HG02642 (cell line): ENCODE measurements at regions not wholly inside any gene's neighbourhood (a gene's known extent, or its start where the extent isn't known, plus 50 kb on each side); places are given as distances from the start of the nearest gene placed in this dataset.
"Not testable (repeated sequence)": the region's sequence is repeated elsewhere in the genome, so short reads cannot be mapped to it uniquely, and the experiment has no call there.

Source experiments
- ATAC-seq: cut with Tn5 transposase; IDR thresholded peaks from one replicate; pipeline ENCODE4 v1.9.1; 2021; ENCODE audit warnings: mild to moderate bottlenecking; ENCODE audit not compliant: unreplicated experiment, poor library complexity

DNA sequence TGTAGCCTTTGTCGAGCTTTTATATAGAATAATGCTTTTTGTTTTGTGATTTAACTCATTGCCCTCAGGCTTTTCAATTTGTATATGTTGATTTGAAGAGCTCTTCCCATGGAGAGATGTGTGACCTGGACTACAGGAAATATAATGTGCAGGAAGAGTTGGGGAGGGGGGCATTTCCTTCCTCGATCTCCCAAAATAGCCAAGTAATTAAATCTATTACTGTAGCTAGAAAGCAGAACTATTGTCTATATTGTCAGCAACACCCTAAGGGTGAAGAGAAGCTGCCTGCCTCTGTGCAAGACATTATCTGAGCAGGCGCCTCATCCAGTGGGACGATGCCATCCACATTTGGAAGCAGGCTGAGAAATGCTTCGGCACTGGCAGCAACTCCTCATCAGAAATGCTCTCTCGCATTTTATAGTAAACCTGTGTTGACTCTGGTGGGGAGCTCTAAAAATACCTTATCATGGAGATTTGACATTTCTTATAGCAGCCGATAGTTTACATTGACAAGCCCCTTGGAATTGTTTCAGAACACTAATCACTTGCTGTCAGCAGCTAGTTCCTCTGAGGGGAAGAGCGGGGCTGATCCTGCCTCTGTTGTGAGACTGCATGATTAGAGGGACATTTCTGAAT is 392.5 kb upstream of the RGS6 start:
- ATAC-seq, result no peak

- ATAC-seq, result no peak
Measured at GRCh38 chr14:71541271-71541670, 391.0 kb upstream of the RGS6 start.

DNA sequence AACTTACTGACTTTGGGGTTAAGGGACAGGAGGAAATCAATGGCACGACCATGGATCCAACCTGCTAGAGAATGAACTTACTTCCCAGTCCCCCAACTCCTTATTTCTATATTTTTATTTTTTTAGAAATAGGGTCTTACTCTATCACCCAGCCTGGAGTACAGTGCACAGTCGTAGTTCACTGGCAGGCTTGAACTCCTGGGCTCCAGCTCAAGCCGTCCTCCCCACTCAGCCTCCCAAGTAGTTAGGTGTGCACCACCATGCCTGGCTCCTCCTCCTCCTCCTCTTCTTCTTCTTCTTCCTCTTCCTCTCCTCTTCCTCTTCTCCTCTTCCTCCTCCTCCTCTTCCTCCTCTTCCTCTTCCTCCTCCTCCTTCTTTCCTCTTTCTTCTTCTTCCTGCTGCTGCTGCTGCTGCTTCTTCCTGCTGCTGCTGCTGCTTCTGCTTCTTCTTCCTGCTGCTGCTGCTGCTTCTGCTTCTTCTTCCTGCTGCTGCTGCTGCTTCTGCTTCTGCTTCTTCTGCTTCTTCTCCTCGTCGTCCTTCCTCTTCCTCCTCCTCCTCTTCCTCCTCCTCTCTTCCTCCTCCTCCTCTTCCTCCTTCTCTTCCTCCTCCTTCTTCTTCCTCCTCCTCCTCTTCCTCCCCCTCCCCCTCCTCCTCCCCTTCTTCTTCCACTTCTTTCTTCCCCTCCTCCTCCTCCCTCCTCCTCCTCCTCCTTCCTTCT is 390.1 kb upstream of the RGS6 start:
- no peak for ATAC-seq

- ATAC-seq, result no peak
Measured at GRCh38 chr14:71549421-71550050, 382.7 kb upstream of the RGS6 start.

DNA sequence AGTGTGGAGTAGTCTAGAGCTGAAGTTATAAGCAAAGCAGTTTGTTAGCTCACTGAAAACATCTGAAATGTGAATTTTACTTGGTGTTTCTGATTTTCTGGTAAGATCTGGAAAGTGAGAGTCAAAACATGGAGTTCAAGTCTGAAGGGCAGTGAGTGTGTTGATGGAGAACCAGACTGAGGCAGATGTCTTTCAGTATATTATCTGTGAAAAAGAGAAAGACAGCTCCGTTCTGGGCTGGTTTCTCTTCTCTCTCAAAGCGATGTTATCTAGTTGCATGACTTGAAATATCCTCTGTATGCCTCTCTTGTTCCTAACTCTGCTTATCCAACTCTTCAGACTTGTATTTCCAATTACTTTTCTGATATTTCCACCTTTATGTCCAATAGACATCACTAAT is 381.9 kb upstream of the RGS6 start:
- ATAC-seq, result no peak

DNA sequence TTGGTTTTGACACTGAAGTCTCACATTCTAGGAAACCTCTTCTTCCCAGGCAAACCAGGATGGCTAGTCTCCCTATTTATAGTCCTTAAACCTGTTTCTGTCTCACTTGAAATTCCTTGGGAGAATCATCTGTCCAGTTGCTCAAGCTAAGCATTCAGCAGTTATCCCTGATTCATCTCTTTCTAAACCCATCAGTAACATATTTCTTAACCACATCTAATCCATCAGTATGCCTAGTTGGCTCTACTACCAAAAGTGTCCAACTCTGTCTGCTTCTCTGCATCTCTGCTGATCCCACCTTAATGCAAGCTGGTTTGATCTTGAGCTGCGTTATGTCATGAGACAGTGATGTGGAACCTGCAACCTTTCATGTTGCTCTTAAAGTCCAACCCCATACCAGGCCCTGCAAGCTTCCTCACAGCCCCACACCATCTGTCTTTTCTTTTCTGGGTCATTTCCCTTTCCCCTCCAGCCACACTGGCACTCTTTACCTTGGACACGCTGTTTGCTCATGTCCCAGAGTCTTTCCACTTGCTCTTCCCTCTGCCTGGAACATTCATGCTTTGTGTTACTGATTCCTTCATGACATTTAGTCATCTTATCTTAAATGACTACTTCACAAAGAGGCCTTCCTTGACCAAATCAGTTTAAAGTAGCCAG is 380.8 kb upstream of the RGS6 start:
- ATAC-seq, result no peak

DNA sequence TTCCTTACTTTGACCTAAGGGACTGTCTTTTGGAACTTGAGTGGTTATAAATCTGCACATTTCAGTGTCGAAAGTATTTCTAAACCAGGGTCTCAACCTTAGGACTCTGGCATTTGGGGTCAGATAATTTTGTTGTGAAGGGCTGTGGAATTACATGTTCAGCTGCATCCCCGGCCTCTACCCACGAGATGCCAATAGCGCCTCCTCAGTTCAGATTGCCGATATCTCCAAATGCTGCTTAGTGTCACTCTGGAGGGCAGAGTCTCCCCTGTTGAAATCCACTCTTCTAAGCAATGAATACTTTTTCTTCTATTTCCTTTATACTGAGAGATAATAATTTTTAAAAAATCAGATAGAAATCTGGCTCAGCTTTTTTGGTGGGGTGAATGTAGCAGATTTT is 379.4 kb upstream of the RGS6 start:
- no peak for ATAC-seq

DNA sequence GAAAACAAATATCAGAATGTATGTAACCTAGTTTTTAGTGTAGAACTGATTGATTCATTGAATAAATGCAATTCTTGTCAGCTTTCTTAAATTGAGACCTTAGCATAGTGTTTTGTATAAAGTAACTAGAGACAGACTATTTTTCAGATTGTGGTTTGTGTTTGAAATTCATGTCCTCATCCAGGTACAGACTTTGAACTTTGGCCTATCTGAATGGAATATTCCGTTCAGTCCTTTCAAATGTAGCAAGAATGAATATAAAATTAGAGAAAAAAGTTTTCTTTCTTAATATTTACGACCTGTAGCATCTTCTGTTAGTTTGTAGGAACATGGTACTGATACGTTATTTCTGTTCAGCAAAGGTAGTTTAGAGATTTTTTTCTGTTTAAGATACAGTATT is 378.4 kb upstream of the RGS6 start:
- ATAC-seq, result no peak

- no peak for ATAC-seq
Measured at GRCh38 chr14:71554323-71554722, 377.9 kb upstream of the RGS6 start.

DNA sequence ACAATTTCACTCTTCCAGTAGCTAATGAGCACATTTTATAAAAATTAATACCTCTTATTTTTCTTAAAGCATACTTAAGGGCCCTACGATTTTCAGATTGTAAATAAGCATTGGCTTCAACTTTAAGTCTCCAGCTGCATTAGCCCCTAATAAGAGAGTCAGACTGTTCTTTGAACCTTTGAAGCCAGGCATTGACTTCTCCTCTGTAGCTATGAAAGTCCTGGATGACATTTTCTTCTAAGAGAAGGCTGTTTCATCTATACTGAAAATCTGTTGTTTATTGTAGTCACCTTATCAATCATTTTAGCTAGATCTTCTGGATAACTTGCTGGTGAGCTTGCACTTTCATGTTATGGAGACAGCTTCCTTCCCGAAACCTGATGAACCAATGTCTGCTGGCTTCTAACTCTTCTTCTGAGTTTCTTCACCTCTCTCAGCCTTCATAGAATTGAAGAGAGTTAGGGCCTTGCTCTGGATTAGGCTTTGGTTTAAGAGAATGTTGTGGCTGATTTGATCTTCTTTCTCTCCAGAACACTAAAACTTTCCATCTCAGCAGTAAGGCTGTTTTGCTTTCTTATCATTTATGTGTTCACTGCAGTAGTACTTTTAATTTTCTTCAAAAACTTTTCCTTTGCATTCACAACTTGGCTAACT is 377.1 kb upstream of the RGS6 start:
- ATAC-seq, result peak; percentile 37

DNA sequence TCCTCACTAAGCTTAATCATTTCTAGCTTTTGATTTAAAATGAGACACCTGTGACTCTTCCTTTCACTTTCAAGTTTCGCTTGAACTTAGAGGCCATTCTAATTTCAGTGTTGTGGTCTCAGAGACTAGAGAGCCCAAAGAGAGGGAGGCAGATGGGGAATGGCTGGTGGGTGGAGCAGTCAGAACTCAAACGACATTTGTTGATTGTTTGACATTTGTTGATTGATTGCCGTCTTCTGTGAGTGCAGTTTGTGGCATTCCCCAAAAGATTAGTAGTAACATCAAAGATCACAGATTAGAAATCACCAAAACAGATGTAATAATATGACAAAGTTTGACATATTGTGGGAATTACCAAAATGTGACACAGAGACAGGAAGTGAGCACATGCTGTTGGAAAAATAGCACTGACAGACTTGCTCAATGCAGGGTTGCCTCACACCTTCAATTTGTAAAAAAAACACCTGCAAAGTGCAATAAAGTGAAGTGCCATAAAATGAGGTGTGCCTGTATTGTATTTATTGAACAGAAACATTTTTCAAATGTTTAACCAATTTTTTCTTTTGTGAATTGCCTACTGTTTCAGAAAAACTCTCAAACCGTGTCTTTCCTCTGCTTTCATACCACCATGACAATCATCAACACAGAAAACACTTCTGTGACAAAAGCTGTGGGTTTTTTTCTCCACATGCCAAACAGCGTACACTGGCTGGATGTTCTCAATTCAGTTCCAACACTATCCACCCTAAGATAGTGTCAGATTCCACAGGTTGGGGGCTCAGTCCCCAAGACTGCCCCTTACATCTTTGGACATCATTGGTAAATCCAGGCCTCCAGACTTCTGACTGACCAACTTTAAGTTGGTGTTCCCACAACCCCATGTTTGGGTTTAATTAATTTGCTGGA is 376.3 kb upstream of the RGS6 start:
- ATAC-seq, result peak; percentile 91

- ATAC-seq, result no peak
Measured at GRCh38 chr14:71556730-71557129, 375.5 kb upstream of the RGS6 start.

DNA sequence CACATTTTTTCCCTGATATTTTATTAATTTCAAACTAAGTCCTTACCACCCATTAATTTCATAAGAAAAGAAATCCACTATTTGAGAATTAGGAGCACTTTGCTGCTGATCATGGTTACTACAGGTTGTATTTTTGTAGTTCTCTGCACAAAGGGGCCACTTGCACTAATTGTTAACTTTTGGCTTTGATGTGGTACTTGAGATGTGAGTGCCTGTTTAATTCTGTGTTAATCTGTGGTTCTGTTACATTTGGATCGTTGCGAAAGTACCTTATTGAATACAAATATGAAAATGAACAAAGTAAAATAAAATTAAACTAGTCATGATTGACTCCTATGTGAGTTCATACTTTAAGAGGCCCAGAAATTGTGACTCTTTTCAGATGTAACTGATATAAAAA is 374.9 kb upstream of the RGS6 start:
- no peak for ATAC-seq

DNA sequence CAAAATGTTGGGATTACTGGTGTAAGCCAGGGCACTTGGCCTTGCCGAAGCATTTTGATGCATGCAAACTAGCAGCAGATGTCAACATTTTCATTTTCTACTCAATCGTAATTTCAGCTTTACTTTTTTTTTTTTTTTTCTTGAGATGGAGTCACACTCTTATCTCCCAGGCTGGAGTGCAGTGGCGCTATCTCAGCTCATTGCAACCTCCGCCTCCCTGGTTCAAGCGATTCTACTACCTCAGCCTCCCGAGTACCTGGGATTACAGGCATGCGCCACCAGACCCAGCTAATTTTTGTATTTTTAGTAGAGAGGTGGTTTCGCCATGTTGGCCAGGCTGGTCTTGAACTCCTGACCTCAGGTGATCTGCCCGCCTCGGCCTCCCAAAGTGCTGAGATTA is 373.3 kb upstream of the RGS6 start:
- ATAC-seq, result not testable (repeated sequence)

- ATAC-seq, result no peak
Measured at GRCh38 chr14:71560751-71561150, 371.5 kb upstream of the RGS6 start.

GRCh38 chr14:71563492-71564153 is 368.6 kb upstream of the RGS6 start:
- ATAC-seq, result peak; percentile 55

DNA sequence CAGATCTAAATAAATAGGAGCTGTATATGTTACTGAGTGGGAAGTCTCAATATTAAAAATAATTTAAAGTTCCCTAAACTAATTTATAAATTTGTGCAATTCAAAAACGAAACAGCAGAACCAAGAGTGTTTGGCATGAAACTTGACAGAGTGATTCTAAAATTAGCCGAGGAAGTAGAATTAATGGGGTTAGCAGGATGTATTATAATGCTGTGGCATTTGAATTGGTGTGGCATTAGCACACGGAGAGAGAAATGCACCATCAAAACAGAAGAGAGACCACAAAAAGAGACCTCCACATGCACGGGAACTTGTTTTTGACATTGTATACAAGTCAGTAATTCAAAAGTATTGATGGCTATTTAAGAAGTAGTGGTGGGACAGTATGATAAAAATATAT is 366.0 kb upstream of the RGS6 start:
- no peak for ATAC-seq

DNA sequence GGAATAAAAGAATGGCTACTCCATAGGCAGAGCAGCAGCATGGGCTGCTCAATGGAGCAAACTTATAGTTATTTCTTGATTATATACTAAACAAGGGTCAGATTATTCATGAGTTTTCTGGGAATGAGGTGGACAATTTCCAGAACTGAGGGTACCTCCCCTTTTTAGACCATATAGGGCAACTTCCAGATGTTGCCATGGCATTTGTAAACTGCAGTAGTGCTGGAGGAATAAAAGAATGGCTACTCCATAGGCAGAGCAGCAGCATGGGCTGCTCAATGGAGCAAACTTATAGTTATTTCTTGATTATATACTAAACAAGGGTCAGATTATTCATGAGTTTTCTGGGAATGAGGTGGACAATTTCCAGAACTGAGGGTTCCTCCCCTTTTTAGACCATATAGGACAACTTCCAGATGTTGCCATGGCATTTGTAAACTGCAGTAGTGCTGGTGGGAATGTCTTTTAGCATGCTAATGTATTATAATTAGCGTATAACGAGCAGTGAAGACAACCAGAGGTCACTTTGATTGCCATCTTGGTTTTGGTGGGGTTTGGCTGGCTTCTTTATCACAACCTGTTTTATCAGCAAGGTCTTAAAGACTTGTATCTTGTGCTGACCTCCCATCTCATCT is 364.6 kb upstream of the RGS6 start:
- ATAC-seq, result not testable (repeated sequence)

DNA sequence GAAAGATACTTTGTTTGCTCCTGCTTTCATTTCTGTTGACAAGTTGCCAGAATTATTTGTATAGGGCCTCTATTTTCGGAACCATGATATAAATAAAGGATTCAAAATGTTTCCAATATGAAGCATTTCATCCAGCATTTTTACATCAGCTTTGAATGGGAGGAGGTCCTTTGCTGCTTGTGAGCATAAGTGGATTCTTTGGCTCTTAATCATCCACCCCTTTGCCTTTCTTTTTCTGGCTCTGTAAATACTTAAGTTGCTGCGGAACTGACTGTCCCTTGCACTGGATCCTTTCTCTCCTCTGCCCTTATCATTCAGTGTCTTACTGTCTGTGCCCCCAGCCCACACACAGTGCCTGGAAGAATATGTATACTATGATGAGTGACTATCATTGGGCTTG is 357.3 kb upstream of the RGS6 start:
- ATAC-seq, result no peak
